ENCODE measurements at regions not wholly inside any gene's neighbourhood (a gene's known extent, or its start where the extent isn't known, plus 50 kb on each side); places are given as distances from the start of the nearest gene placed in this dataset.

- no peak for TF ChIP-seq CTCF (IDR thresholded peaks at IDR 0.05)
- no peak overlapping the region for H3K27ac ChIP-seq
Observed at GRCh38 chr4:133776503-133776902, 425.1 kb downstream of the PABPC4L start.

DNA sequence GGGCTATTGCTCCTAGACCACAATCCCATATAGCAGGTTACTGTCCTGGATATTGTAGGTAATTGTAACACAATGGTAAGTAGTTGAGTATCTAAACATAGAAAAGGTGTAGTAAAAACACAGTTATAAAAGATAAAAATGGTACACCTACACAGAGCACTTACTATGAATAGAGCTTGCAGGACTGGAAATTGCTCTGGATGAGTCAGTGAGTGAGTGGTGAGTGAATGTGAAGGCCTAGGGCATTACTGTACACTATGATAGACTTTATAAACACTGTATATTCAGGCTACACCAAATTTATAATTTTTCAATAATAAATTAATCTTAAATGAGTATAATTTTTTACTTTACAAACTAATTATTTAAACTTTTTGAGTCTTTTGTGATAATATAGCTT lies 425.7 kb downstream of the PABPC4L start:
- DNase-seq (ENCODE audit: low spot score), result no peak
- no peak for TF ChIP-seq CTCF (IDR thresholded peaks at IDR 0.05)
- Histone ChIP-seq H3K27ac (no peak overlapping the region), H3K4me3 (no peak overlapping the region)

More at GRCh38 chr4:133776503-133776902, 425.1 kb downstream of the PABPC4L start:
- no peak for DNase-seq (ENCODE audit: low spot score)
- H3K4me3 ChIP-seq, result no peak overlapping the region

DNA sequence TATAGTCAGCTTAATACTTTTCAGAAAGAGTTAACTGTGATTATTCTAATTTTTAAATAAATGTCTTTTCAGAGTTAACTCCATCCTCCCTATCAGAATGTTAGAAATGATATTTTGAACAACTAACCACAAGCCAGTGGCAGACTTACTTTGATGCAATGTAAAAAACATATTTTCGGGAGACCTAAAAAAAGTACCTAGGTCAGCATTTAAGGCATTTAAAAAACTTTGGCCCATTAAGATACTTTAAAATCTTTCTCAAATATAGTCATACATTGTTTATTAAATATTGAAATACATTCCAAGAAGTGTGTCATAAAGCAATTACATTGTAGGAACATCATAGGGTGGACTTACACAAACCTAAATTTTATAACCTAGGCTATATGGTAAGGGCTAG lies 426.1 kb downstream of the PABPC4L start:
- H3K27ac ChIP-seq, result no peak overlapping the region
- no peak overlapping the region for H3K4me3 ChIP-seq
- TF ChIP-seq CTCF (IDR thresholded peaks at IDR 0.05), result no peak
- no peak for DNase-seq (ENCODE audit: low spot score)

GRCh38 chr4:133759428-133759827 lies 442.2 kb downstream of the PABPC4L start:
- no peak for TF ChIP-seq CTCF (IDR thresholded peaks at IDR 0.05)
- H3K27ac ChIP-seq, result no peak overlapping the region

GRCh38 chr4:133741766-133742165 lies 459.8 kb downstream of the PABPC4L start:
- DNase-seq (ENCODE audit: low spot score), result no peak
- no peak overlapping the region for H3K4me3 ChIP-seq
- no peak overlapping the region for H3K27ac ChIP-seq
- TF ChIP-seq CTCF (IDR thresholded peaks at IDR 0.05), result no peak

More at GRCh38 chr4:133759428-133759827, 442.2 kb downstream of the PABPC4L start:
- no peak overlapping the region for H3K4me3 ChIP-seq
- DNase-seq (ENCODE audit: low spot score), result no peak

DNA sequence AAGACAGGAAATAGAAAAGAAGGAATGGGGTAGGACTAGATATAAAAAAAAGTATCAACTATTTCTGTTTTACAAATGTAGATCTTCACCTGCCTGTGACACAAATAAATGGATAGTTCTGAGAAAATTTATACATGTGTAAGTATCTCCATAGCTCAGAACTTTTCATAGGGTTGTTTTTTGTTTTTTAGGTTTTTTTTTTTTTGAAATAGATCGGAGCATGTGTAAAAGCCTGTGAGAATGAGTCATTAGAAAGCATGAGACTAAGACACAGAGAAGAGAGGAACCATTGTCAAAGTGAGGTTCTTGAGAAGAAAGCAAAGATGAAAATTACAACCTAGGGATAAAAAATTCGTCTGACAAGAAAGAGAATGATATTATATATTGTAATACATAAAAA lies 481.6 kb downstream of the PABPC4L start:
- TF ChIP-seq CTCF (IDR thresholded peaks at IDR 0.05), result no peak
- Histone ChIP-seq H3K27ac (no peak overlapping the region), H3K4me3 (no peak overlapping the region)
- DNase-seq (ENCODE audit: low spot score), result no peak

- DNase-seq (ENCODE audit: low spot score), result no peak
- H3K27ac ChIP-seq, result no peak overlapping the region
- TF ChIP-seq CTCF (IDR thresholded peaks at IDR 0.05), result no peak
Observed at GRCh38 chr4:133719098-133719497, 482.5 kb downstream of the PABPC4L start.

More at GRCh38 chr4:133719098-133719497, 482.5 kb downstream of the PABPC4L start:
- no peak overlapping the region for H3K4me3 ChIP-seq

All from coronary artery (tissue), 2 donors.